ENCODE measurements at regions not wholly inside any gene's neighbourhood (a gene's known extent, or its start where the extent isn't known, plus 50 kb on each side); places are given as distances from the start of the nearest gene placed in this dataset.

DNA sequence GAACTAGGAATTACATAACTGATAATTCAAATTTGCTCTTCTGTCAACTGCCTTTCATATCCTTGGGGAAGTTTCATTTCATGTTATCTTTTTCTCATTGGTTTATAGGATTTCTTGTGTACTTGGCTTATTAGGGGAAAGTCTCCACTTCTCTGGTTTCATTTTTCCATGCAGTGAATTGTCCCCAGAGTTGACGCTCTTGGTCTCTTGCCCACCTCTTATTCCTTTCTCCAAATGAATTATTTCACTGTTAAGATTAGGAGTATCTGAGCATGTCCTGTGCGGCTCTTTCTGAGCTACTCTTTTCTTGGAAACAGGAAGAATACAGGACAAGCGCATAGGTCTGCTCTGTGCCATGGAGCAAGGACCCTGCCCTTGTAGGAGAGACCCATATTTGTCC, 104.8 kb downstream of the POSTN start:
- no TSS peak for BruUV-seq (replicated peaks)

More for the DNA sequence above, 104.8 kb downstream of the POSTN start:
- Histone ChIP-seq H3K4me2 (ENCODE audit: low read length) (no peak overlapping the region), H3K27me3 (ENCODE audit: insufficient read depth, low read length) (no peaks in the 10 kb centered on the region), H2AFZ (ENCODE audit: low read depth, low read length, poor library complexity, severe bottlenecking) (no peak overlapping the region), H3K79me2 (ENCODE audit: insufficient read depth, low read length) (no peaks in the 10 kb centered on the region), H3K27ac (ENCODE audit: low read depth, low read length) (no peak overlapping the region), H3K36me3 (ENCODE audit: control insufficient read depth in 1 of 2, insufficient read depth in 2 of 2, low read length in 2 of 2) (no peaks in the 10 kb centered on the region), H4K20me1 (ENCODE audit: insufficient read depth) (no peaks in the 10 kb centered on the region), H3K9me3 (ENCODE audit: control insufficient read depth in 1 of 2, insufficient read depth in 1 of 2, low read depth in 1 of 2, low read length in 2 of 2) (peaks cover 6 to 37% of the 10 kb centered on the region in 2 experiments), H3K9ac (ENCODE audit: low read length) (no peak overlapping the region), H3K9me2 (ENCODE audit: insufficient read depth) (no peaks in the 10 kb centered on the region), H3K4me3 (replicated peaks in 1 of 2; ENCODE audit: low read depth in 1 of 2, low read length in 2 of 2) (no peak overlapping the region), H3K4me1 (ENCODE audit: control insufficient read depth in 1 of 2, insufficient read depth in 2 of 2, low read length in 2 of 2) (no peaks in the 10 kb centered on the region)
- ATAC-seq (no peak), DNase-seq (ENCODE audit: low read depth, low spot score) (no peak)
- POLR2A ChIA-PET: no interaction called here
- CTCF ChIA-PET: no interaction called here
- RAD21 ChIA-PET (ENCODE audit: low non-redundant PET in 1 of 2, low total read pairs in 2 of 2, uncharacterized antibody in 2 of 2, unreplicated experiment in 2 of 2): no interaction called here
- intact Hi-C loops (cut with micrococcal nuclease): no loop called here
- TF ChIP-seq, protein P1, sequence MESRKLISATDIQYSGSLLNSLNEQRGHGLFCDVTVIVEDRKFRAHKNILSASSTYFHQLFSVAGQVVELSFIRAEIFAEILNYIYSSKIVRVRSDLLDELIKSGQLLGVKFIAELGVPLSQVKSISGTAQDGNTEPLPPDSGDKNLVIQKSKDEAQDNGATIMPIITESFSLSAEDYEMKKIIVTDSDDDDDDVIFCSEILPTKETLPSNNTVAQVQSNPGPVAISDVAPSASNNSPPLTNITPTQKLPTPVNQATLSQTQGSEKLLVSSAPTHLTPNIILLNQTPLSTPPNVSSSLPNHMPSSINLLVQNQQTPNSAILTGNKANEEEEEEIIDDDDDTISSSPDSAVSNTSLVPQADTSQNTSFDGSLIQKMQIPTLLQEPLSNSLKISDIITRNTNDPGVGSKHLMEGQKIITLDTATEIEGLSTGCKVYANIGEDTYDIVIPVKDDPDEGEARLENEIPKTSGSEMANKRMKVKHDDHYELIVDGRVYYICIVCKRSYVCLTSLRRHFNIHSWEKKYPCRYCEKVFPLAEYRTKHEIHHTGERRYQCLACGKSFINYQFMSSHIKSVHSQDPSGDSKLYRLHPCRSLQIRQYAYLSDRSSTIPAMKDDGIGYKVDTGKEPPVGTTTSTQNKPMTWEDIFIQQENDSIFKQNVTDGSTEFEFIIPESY (IDR thresholded peaks at IDR 0.05; ENCODE audit: extremely low read depth, insufficient replicate concordance, low read length): no peak
- TF ChIP-seq EZH2phosphoT487 (IDR thresholded peaks at IDR 0.05; ENCODE audit: borderline replicate concordance) (no peak), CBX3 (IDR thresholded peaks at IDR 0.05; ENCODE audit: low read depth) (no peak), REST (IDR thresholded peaks at IDR 0.05; ENCODE audit: low read depth) (no peak), TCF7L2 (IDR thresholded peaks at IDR 0.05; ENCODE audit: borderline replicate concordance, extremely low read depth, insufficient read depth, insufficient read length) (no peak), CEBPB (IDR thresholded peaks at IDR 0.05; ENCODE audit: low read depth) (no peak), SRF (IDR thresholded peaks at IDR 0.05; ENCODE audit: low read depth) (no peak), ZFX (IDR thresholded peaks at IDR 0.05) (no peak), JUND (IDR thresholded peaks at IDR 0.05) (no peak), RAD21 (IDR thresholded peaks at IDR 0.05; ENCODE audit: low read depth) (no peak), EZH2 (IDR thresholded peaks at IDR 0.05) (no peak), POLR2A (IDR thresholded peaks at IDR 0.05; ENCODE audit: borderline replicate concordance, extremely low read depth, insufficient read depth, insufficient read length) (no peak), FOSL1 (IDR thresholded peaks at IDR 0.05; ENCODE audit: low read depth) (no peak), POLR2AphosphoS5 (IDR thresholded peaks at IDR 0.05; ENCODE audit: low read depth, low read length) (no peak), ELF1 (IDR thresholded peaks at IDR 0.05; ENCODE audit: borderline replicate concordance, low read depth) (no peak), ZNF274 (IDR thresholded peaks at IDR 0.05; ENCODE audit: low read depth, low read length) (no peak), SP1 (IDR thresholded peaks at IDR 0.05; ENCODE audit: low read depth) (no peak)
- TF ChIP-seq, protein P2, sequence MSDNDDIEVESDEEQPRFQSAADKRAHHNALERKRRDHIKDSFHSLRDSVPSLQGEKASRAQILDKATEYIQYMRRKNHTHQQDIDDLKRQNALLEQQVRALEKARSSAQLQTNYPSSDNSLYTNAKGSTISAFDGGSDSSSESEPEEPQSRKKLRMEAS (IDR thresholded peaks at IDR 0.05): no peak
- TF ChIP-seq, protein P3, sequence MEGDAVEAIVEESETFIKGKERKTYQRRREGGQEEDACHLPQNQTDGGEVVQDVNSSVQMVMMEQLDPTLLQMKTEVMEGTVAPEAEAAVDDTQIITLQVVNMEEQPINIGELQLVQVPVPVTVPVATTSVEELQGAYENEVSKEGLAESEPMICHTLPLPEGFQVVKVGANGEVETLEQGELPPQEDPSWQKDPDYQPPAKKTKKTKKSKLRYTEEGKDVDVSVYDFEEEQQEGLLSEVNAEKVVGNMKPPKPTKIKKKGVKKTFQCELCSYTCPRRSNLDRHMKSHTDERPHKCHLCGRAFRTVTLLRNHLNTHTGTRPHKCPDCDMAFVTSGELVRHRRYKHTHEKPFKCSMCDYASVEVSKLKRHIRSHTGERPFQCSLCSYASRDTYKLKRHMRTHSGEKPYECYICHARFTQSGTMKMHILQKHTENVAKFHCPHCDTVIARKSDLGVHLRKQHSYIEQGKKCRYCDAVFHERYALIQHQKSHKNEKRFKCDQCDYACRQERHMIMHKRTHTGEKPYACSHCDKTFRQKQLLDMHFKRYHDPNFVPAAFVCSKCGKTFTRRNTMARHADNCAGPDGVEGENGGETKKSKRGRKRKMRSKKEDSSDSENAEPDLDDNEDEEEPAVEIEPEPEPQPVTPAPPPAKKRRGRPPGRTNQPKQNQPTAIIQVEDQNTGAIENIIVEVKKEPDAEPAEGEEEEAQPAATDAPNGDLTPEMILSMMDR (IDR thresholded peaks at IDR 0.05 in 2 of 3, conservative IDR thresholded peaks at IDR 0.05 in 1 of 3; ENCODE audit: borderline replicate concordance in 1 of 3, insufficient read depth in 1 of 3, low read depth in 2 of 3, low read length in 2 of 3): no peak
- TF ChIP-seq, protein P4, sequence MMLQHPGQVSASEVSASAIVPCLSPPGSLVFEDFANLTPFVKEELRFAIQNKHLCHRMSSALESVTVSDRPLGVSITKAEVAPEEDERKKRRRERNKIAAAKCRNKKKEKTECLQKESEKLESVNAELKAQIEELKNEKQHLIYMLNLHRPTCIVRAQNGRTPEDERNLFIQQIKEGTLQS (IDR thresholded peaks at IDR 0.05): no peak

Data from HCT116 (cell line).